ENCODE measurements at regions not wholly inside any gene's neighbourhood (a gene's known extent, or its start where the extent isn't known, plus 50 kb on each side); places are given as distances from the start of the nearest gene placed in this dataset.

DNA sequence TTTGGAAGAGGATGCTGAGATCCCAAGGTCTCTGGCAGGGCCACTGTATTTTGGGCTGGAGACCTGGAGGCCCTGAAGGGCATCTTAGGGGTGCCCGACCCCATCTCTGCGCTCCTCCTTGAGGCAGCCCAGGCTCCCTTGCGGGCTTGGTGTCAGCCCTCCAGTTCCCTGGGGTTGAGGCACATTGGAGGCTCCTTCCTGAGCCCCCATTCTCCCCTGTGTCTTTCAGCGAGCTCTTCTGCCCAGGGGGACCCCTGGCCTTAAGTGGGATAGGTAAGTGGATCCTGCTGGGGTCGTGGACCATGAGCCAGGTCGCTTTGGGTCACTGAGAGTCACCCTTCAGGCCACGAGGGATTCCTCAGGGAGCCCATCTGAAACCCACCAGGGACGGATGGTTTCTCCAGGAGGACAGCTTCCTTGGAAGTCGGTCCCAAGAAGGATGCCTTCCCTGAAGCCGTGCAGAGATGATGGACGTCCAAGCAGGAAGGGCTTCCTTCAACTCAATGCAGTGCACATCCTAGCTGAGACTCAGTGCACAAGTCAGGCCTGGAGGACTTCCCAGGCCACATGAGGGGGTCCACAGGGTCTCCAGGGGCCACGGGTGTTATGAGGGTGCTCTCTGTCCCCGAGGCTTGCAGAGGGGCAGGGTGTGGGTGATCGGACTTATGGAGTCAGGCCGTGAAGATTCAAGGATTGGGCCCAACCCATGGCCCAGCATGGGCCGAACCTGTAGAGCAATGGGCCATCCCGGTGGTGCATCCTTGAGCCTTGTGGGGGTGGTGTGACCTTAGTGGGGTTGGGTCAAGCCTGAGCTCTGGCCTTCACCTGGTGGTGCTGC lies 224.3 kb downstream of the SNRPN start:
- no peak for DNase-seq (ENCODE audit: extremely low read depth in 1 of 11, low read depth in 9 of 11, low spot score in 4 of 11)

DNA sequence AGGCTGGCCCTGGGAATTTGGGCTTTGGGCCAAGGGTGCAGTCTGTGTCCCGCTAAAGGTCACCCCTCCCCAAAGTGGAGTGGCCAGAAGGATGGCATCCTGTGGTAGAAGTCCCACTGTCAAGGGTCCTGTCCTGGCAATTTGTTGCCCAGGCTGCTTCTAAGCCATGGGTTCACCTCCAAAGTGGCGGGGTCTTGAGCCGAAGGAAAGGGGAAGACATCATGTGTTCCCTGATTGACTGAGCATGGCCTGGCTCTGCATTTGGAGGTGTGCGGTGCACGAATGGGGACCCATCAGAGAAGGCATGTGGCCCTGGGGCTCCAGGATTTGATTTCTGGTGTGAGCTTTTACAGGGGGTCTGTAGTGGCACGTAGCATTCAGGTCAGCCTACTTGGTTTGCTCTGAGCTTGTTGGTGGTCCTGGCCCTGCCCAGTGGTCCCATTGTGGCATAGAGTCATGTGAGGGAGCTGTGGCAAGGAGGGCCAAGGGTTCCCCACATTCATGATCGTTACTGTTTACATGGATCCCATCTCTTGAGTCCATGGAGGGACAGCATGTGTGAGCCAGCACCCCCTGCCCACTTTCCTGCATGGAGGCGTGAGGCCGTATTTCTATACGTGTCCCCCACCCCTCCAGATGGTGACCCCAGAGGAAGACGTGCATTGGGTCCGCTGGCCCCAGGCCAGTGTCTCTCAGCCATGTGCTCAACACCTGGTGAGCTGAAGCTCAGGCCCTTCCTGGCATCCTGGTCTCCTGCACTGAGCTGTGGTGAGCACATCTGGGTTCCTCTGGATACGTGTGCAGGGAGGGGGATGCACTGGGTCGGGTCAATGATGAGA lies 225.1 kb downstream of the SNRPN start:
- DNase-seq (ENCODE audit: extremely low read depth in 1 of 11, low read depth in 9 of 11, low spot score in 4 of 11), result no peak

- no peak for DNase-seq (ENCODE audit: extremely low read depth in 1 of 11, low read depth in 9 of 11, low spot score in 4 of 11)
These were observed 226.0 kb downstream of the SNRPN start for GRCh38 chr15:25180606-25181292.

DNA sequence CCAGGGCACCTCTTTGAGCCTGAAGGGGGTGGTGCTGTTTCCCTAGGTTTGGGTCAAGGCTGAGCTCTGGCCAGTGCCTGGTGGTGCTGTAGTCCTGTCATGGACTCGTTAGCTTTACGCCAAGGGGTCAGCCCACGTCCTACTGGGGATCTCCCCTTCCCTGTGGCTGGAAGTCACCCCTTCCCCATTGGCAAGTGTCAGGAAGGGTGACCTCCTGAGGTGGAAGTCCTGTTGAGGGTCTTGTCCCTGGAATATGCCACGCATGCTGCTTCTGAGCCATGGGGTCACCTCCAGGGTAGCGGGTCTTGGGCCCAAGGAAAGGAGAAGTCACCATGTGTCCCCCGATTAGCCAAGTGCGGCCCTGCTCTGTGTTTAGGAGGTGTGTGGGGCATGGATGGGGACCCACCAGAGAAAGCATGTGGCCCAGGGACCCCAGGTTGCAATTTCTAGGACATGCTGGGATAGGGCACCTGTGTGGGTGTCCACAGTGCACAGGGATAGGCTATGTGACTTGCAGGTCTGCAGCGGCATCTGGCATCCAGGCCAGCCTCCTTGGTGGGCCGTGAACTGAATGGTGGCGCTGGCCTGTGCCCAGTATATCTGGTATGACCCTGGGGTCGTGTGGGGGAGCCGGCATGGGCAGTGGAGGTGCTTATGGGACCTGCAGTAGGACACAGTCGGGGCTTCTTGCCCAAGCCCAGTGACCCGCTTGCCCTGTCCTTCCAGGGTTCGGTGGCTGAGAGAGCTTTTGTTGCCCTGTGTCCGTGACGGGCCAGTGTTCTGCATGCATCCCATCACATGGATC lies 226.7 kb downstream of the SNRPN start:
- no peak for DNase-seq (ENCODE audit: extremely low read depth in 1 of 11, low read depth in 9 of 11, low spot score in 4 of 11)

GRCh38 chr15:25182098-25182478 lies 227.3 kb downstream of the SNRPN start:
- no peak for DNase-seq (ENCODE audit: extremely low read depth in 1 of 11, low read depth in 9 of 11, low spot score in 4 of 11)

DNA sequence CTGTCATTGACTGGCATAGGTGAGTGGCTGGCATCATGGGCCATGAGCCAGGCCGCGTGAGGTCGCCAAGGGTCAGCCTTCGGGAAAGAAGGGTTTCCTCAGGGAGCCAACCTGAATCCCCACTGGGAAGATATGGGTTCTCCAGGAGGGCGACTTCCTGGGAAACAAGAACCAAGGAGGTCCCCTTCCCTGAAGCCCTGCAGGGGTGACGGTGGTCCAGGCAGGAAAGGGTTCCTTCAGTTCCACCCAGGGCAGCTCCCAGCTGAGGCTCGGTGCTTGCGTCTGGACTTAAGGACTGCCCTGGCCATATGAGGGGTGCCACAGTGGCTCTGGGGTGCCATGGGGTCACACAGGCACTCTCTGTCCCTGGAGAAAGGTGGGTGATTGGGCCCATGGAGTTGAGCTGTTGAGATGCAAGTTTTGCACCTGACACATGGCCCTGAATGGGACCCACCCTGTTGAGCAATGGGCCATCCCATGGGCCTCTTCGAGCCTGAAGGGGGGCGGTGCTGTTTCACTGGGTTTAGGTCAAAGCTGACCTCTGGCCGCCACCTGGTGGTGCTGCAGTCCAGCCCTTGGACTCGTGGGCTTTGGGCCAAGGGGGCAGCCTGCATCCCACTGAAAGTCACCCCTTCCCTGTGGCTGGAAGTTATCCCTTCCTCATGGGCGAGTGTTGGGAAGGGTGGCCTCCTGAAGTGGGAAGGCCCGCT lies 228.1 kb downstream of the SNRPN start:
- no peak for DNase-seq (ENCODE audit: extremely low read depth in 1 of 11, low read depth in 9 of 11, low spot score in 4 of 11)

GRCh38 chr15:25183581-25184251 lies 228.9 kb downstream of the SNRPN start:
- DNase-seq (ENCODE audit: extremely low read depth in 1 of 11, low read depth in 9 of 11, low spot score in 4 of 11), result no peak

GRCh38 chr15:25184356-25185155 lies 229.8 kb downstream of the SNRPN start:
- no peak for DNase-seq (ENCODE audit: extremely low read depth in 1 of 11, low read depth in 9 of 11, low spot score in 4 of 11)

DNA sequence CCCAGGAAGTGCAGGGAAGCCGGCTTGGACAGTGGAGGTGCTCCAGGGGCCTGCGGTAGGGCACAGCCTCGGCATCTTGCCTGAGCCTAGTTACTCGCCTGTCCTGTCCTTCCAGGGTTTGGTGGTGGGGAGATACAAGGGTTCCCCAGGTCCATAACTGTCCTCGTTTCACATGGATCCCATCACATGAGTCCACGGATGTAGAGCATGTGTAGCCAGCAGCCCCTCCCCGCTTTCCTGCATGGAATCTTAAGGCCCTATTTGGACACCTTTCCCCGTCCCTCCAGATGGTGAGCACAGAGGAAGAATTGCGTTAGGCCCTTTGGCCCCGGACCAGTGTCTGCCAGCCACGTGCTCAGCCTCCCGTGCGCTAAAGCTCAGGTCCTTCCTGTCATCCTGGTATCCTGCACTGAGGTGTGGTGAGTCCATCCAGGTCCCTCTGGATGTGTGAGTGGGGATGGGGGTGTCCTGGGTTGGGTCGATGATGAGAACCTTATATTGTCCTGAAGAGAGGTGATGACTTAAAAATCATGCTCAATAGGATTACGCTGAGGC lies 230.4 kb downstream of the SNRPN start:
- DNase-seq (ENCODE audit: extremely low read depth in 1 of 11, low read depth in 9 of 11, low spot score in 4 of 11), result no peak

GRCh38 chr15:25185791-25186190 lies 231.0 kb downstream of the SNRPN start:
- no peak for DNase-seq (ENCODE audit: extremely low read depth in 1 of 11, low read depth in 9 of 11, low spot score in 4 of 11)

DNA sequence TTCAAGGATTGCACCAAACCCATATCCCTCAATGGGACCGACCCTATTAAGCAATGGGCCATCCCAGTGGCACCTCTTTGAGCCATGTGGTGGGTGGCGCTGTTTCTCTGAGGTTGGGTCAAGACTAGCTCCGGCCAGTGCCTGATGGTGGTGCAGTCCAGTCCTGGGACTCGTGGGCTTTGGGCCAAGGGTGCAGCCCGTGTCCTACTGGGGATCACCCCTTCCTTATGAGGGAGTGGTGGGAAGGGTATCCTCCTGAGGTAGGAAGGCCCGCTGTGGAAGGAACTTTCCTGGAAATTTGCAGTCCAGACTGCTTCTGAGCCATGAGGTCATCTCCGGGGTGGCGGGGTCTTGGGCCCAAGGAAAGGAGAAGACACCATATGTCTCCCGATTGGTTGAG lies 231.6 kb downstream of the SNRPN start:
- no peak for DNase-seq (ENCODE audit: extremely low read depth in 1 of 11, low read depth in 9 of 11, low spot score in 4 of 11)

- DNase-seq (ENCODE audit: extremely low read depth in 1 of 11, low read depth in 9 of 11, low spot score in 4 of 11), result no peak
These were observed 232.3 kb downstream of the SNRPN start for GRCh38 chr15:25186906-25187645.

- no peak for DNase-seq (ENCODE audit: extremely low read depth in 1 of 11, low read depth in 9 of 11, low spot score in 4 of 11)
These were observed 233.3 kb downstream of the SNRPN start for GRCh38 chr15:25188051-25188450.

DNA sequence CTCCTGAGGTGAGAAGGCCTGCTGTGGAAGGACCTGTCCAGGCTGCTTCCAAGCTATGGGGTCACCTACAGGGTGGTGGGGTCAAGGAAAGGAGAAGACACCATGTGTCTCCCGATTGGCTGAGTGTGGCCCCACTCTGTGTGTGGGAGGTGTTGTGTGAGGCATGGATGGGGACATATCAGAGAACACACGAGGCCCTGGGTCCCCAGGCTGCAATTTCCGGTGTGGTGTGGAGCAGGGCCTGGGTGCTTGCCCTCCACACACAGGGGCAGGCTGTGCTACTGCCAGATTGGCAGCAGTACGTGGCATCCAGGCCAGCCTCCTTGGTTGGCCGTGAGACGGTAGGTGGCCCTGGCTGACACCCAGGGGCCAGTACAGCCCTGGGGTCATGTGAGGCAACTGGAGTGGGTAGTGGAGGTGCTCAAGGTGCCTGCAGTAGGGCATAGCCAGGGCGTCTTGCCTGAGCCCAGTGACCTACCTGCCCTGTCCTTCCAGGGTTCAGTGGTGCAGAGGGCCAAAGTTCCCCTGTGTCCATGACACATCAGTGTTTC lies 233.8 kb downstream of the SNRPN start:
- DNase-seq (ENCODE audit: extremely low read depth in 1 of 11, low read depth in 9 of 11, low spot score in 4 of 11), result no peak

DNA sequence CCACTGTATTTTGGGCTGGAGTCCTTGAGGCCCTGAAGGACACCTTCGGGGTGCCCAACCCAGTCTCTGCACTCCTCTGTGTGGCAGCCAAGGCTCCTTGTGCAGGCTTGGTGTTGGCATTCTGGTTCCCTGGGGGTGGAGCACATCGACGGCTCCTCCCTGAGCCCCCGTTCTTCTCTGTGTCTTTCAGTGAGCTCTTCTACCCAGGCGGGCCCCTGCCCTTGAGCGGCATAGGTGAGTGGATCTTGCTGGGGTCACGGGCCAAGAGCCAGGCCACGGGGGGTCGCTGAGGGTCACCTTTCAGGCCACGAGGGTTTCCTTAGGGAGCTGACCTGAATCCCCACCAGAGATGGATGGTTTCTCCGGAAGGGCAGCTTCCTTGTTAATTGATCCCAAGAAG lies 234.8 kb downstream of the SNRPN start:
- DNase-seq (ENCODE audit: extremely low read depth in 1 of 11, low read depth in 9 of 11, low spot score in 4 of 11), result no peak

DNA sequence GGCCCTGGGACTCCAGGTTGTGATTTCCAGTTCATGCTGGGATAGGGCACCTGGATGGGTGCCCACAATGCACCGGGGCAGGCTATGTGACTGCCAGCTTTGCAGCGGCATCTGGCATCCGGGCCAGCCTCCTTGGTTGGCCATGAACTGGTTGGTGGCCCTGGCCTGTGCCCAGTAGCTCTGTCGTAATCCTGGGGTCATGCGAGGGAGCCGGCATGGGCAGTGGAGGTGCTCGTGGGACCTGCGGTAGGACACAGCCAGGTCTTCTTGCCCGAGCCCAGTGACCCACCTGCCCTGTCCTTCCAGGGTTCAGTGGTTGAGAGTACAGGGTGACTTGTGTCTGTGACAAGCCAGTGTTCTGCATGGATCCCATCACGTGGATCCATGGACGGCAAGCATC lies 237.9 kb downstream of the SNRPN start:
- DNase-seq (ENCODE audit: extremely low read depth in 1 of 11, low read depth in 9 of 11, low spot score in 4 of 11), result no peak
